GM12878 (cell line): ENCODE measurements at regions not wholly inside any gene's neighbourhood (a gene's known extent, or its start where the extent isn't known, plus 50 kb on each side); places are given as distances from the start of the nearest gene placed in this dataset.

ENCODE experiments used
- ATAC-seq: fragments of 200-7000 bp; cut with Tn5 transposase; 3 replicates; pipeline ENCODE4 v1.9.1; 2020; ENCODE audit warnings: mild to moderate bottlenecking, moderate library complexity
- BruUV-seq: library from RNA; stranded (reverse); fragments of 400-500 nt; replicated peaks from 2 replicates; lab custom pipeline; 2021; lab: Mats Ljungman, UMichigan
- CTCF ChIA-PET: fragments of 300-600 bp; sonication (Branson Sonifier 250); formaldehyde crosslinking; extraction: SDS; loops from one replicate; lab custom pipeline; 2021; ENCODE audit warnings: inconsistent platforms; lab: Yijun Ruan, JAX
- POLR2A ChIA-PET: fragments of 350-600 bp; formaldehyde crosslinking; extraction: SDS; loops from one replicate; lab custom pipeline; 2021; ENCODE audit warnings: inconsistent platforms; lab: Charles Lee
- RAD21 ChIA-PET: fragments of 300-600 bp; sonication (Branson Sonifier 250); formaldehyde crosslinking; loops from one replicate; lab custom pipeline; 2023; ENCODE audit warnings: antibody characterized with exemption; ENCODE audit not compliant: unreplicated experiment; lab: Charles Lee
- SMC1A ChIA-PET: fragments of 300-600 bp; sonication (Branson Sonifier 250); formaldehyde crosslinking; loops from one replicate; lab custom pipeline; 2023; ENCODE audit not compliant: unreplicated experiment, uncharacterized antibody; lab: Charles Lee
- DNase-seq: peaks from one replicate; pipeline ENCODE4 v3.0.0-alpha.2; 2011; ENCODE audit warnings: low read depth, low spot score
- FAIRE-seq: peaks from 3 replicates; lab custom pipeline; 2011; peaks lifted over from hg19 to GRCh38; lab: Jason Lieb, UNC
- H2AFZ ChIP-seq: 2 replicates; pipeline ENCODE4 v1.6.0; 2011; ENCODE audit warnings: low read depth, low read length, control low read depth; ENCODE audit not compliant: control insufficient read depth
- H3K27ac ChIP-seq: 2 replicates; pipeline ENCODE4 v1.5.1; 2011; ENCODE audit warnings: control low read depth; ENCODE audit not compliant: control insufficient read depth, insufficient read depth
- H3K27me3 ChIP-seq, 2 experiments: replicated peaks in 1 of 2; 2 replicates each; pipeline versions ENCODE4 v1.6.0 to v1.6.1; 2011; ENCODE audit warnings: low read length in 1 of 2; ENCODE audit not compliant: control insufficient read depth in 2 of 2, insufficient read depth in 2 of 2
- H3K36me3 ChIP-seq, 2 experiments: 2 replicates each; pipeline ENCODE4 v1.5.1; 2011; ENCODE audit warnings: low read length in 1 of 2; ENCODE audit not compliant: control insufficient read depth in 2 of 2, insufficient read depth in 2 of 2
- H3K4me1 ChIP-seq: 2 replicates; pipeline ENCODE4 v1.6.1; 2011; ENCODE audit warnings: mild to moderate bottlenecking, low read length, moderate library complexity, mixed read lengths; ENCODE audit not compliant: control insufficient read depth, insufficient read depth
- H3K4me2 ChIP-seq: 2 replicates; pipeline ENCODE4 v1.6.0; 2011; ENCODE audit warnings: control low read depth; ENCODE audit not compliant: control insufficient read depth, insufficient read depth
- H3K4me3 ChIP-seq: fragments of 200-600 bp; sonication (generic); 2 replicates; pipeline ENCODE4 v1.5.1; 2016
- H3K79me2 ChIP-seq: 2 replicates; pipeline ENCODE4 v1.6.0; 2011; ENCODE audit warnings: low read length; ENCODE audit not compliant: control insufficient read depth, insufficient read depth
- H3K9ac ChIP-seq: 2 replicates; pipeline ENCODE4 v1.8.0; 2011; ENCODE audit warnings: low read length, control low read depth, mixed read lengths; ENCODE audit not compliant: control insufficient read depth, insufficient read depth
- H3K9me3 ChIP-seq: replicated peaks from 3 replicates; pipeline ENCODE4 v1.5.1; 2011; ENCODE audit warnings: mild to moderate bottlenecking, low read length; ENCODE audit not compliant: control insufficient read depth, insufficient read depth
- H4K20me1 ChIP-seq: 2 replicates; pipeline ENCODE4 v1.6.0; 2011; ENCODE audit not compliant: control insufficient read depth, insufficient read depth
- BRCA1 ChIP-seq: IDR thresholded peaks from 2 replicates; pipeline ENCODE4 v1.6.1; 2011; ENCODE audit warnings: low read depth, low read length, improper control_type of control experiment
- CBX5 ChIP-seq: sonication (generic); IDR thresholded peaks from 2 replicates; pipeline ENCODE4 v1.6.1; 2016; ENCODE audit warnings: low read depth, moderate library complexity, mild to moderate bottlenecking, inconsistent platforms
- CHD2 ChIP-seq: IDR thresholded peaks from 2 replicates; pipeline ENCODE4 v1.6.1; 2011; ENCODE audit warnings: low read depth, low read length, improper control_type of control experiment, borderline replicate concordance
- CREM ChIP-seq: IDR thresholded peaks from 2 replicates; pipeline ENCODE4 v1.6.1; 2014; ENCODE audit warnings: antibody characterized with exemption, low read depth
- HDGF ChIP-seq: fragments of 450-650 bp; IDR thresholded peaks from 2 replicates; pipeline ENCODE4 v1.6.1; 2016; ENCODE audit warnings: antibody characterized with exemption
- IKZF1 ChIP-seq: fragments of 450-650 bp; conservative IDR thresholded peaks from 2 replicates; pipeline ENCODE4 v1.6.1; 2017; ENCODE audit warnings: antibody characterized with exemption, mild to moderate bottlenecking
- MTA3 ChIP-seq: IDR thresholded peaks from 2 replicates; pipeline ENCODE4 v1.6.1; 2012; ENCODE audit warnings: low read length, inconsistent platforms, borderline replicate concordance
- MYB ChIP-seq: fragments of 150-350 bp; IDR thresholded peaks from 2 replicates; pipeline ENCODE4 v1.6.1; 2014; ENCODE audit warnings: mild to moderate bottlenecking, low read depth, low read length, borderline replicate concordance
- PAX5 ChIP-seq: IDR thresholded peaks from 2 replicates; pipeline ENCODE4 v1.6.1; 2011; ENCODE audit warnings: low read depth, low read length, borderline replicate concordance
- RCOR1 ChIP-seq: conservative IDR thresholded peaks from 2 replicates; pipeline ENCODE4 v1.6.1; 2012; ENCODE audit warnings: low read depth, low read length, improper control_type of control experiment
- SMARCA5 ChIP-seq: fragments of 450-650 bp; IDR thresholded peaks from 2 replicates; pipeline ENCODE4 v1.6.1; 2017; ENCODE audit warnings: mild to moderate bottlenecking
- ZNF24 ChIP-seq: fragments of 450-650 bp; IDR thresholded peaks from 2 replicates; pipeline ENCODE4 v1.6.1; 2017; ENCODE audit warnings: antibody characterized with exemption, mild to moderate bottlenecking
- ZSCAN29 ChIP-seq: fragments of 450-650 bp; IDR thresholded peaks from 2 replicates; pipeline ENCODE4 v1.6.1; 2017; ENCODE audit warnings: mild to moderate bottlenecking, moderate library complexity
- WGBS: methylation state at CpG from one replicate; pipeline ENCODE4 v1.1.6; 2016; ENCODE audit warnings: low lambda C conversion rate; ENCODE audit not compliant: insufficient replicate concordance, insufficient coverage; ENCODE audit errors: missing lambda C conversion rate; 5-methylcytosine and 5-hydroxymethylcytosine counted together
- in situ Hi-C: fragments of 300-500 bp; cut with MboI; formaldehyde crosslinking; loops from 9 replicates; pipeline ENCODE4 v1.14.3; 2018; ENCODE audit warnings: mixed read lengths
- intact Hi-C: fragments of 100-400 bp; cut with micrococcal nuclease; formaldehyde crosslinking; loops from one replicate; pipeline ENCODE4 v1.14.2; 2022; ENCODE audit not compliant: unreplicated experiment
- TF ChIP-seq, protein P1 (sequence below): IDR thresholded peaks from 2 replicates; pipeline ENCODE4 v1.6.1; 2011; ENCODE audit warnings: borderline replicate concordance, low read depth, mild to moderate bottlenecking, moderate library complexity, low read length; ENCODE audit not compliant: insufficient read depth, poor library complexity, severe bottlenecking

DNA sequence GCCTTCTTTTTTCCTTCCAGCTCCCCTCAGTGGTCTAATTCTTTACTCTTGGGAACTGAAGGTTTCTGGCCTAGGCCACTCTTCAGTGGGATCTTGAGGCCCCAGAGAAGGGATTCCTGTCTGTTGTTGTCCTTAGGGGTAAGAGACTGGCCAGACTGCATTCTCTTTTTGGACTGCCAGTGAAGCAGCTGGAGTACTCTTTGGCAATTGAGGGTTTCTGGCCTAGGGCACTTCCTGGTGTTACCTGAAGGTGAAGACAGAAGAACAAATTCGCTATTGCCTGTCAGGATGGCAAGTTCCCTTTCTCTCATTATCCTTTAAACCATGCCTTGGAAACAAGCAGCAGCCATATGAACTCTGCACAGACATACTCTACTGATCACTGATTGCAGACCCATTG is 286.6 kb upstream of the ZP4 start (continued):
- TF ChIP-seq CREM: no peak
- TF ChIP-seq IKZF1: no peak
- no peak for TF ChIP-seq HDGF
- TF ChIP-seq RCOR1: no peak
- TF ChIP-seq ZSCAN29: no peak
- TF ChIP-seq, protein P1, sequence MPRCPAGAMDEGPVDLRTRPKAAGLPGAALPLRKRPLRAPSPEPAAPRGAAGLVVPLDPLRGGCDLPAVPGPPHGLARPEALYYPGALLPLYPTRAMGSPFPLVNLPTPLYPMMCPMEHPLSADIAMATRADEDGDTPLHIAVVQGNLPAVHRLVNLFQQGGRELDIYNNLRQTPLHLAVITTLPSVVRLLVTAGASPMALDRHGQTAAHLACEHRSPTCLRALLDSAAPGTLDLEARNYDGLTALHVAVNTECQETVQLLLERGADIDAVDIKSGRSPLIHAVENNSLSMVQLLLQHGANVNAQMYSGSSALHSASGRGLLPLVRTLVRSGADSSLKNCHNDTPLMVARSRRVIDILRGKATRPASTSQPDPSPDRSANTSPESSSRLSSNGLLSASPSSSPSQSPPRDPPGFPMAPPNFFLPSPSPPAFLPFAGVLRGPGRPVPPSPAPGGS: no peak

DNA sequence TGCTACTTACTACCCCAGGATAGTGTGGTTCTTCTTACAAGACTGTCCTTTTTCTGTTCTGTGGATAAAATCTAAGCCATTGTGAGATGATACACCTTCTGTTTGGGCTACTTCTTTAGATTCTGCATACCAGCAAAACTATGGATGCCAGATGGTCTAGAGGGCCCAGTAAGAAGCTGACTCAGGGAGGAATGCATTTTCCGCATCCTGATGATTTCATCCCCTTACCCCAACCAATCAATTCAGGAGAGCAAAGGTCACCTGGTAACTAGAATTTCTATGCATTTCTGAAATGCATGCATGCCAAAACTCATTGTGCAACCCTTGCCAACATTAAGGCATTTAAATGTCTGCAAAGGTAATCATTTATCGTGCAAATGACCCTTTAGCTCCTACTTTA is 285.7 kb upstream of the ZP4 start:
- H3K27ac ChIP-seq: no peak overlapping the region
- no peak overlapping the region for H3K4me3 ChIP-seq
- FAIRE-seq (no peak), ATAC-seq (no peak), DNase-seq (no peak)
- WGBS: 19% methylated on average over 2 of the region's 2 CpGs
- H3K4me2 ChIP-seq: no peak overlapping the region
- SMC1A ChIA-PET: no interaction called here
- no peaks in the 10 kb centered on the region for H4K20me1 ChIP-seq
- no peaks in the 10 kb centered on the region for H3K79me2 ChIP-seq
- H3K9ac ChIP-seq: no peak overlapping the region
- H3K4me1 ChIP-seq: no peaks in the 10 kb centered on the region
- TF ChIP-seq MTA3 (no peak), BRCA1 (no peak), CBX5 (no peak), HDGF (no peak), CHD2 (no peak), SMARCA5 (no peak), MYB (no peak), PAX5 (no peak), ZNF24 (no peak)
- TF ChIP-seq, all 136 proteins: peak for 0
- no peaks in the 10 kb centered on the region; the same call in 2 of the 3 replicates for H3K9me3 ChIP-seq
- intact Hi-C loops: no loop called here
- RAD21 ChIA-PET: no interaction called here
- CTCF ChIA-PET: no interaction called here
- H2AFZ ChIP-seq: no peak overlapping the region
- no TSS peak for BruUV-seq
- no peaks in the 10 kb centered on the region for H3K27me3 ChIP-seq
- H3K36me3 ChIP-seq: no peaks in the 10 kb centered on the region
- in situ Hi-C loops: no loop called here
- POLR2A ChIA-PET: no interaction called here
